AG04450 (cell line): ENCODE measurements at regions not wholly inside any gene's neighbourhood (a gene's known extent, or its start where the extent isn't known, plus 50 kb on each side); places are given as distances from the start of the nearest gene placed in this dataset.
"Not testable (repeated sequence)": the region's sequence is repeated elsewhere in the genome, so short reads cannot be mapped to it uniquely, and the experiment has no call there.

ENCODE experiments used
- CTCF ChIA-PET: fragments of 300-600, 350-600 bp; formaldehyde crosslinking; extraction: SDS; loops from one replicate; lab custom pipeline; 2022; ENCODE audit warnings: antibody characterized with exemption, inconsistent platforms; lab: Charles Lee
- POLR2A ChIA-PET: fragments of 350-600 bp; formaldehyde crosslinking; extraction: SDS; loops from one replicate; lab custom pipeline; 2021; ENCODE audit warnings: antibody characterized with exemption, inconsistent platforms; lab: Yijun Ruan, JAX
- DNase-seq: peaks from one replicate; pipeline ENCODE4 v3.0.0-alpha.2; 2011; ENCODE audit warnings: low read depth, low spot score
- H3K27ac ChIP-seq: one replicate; pipeline ENCODE4 v1.5.1; 2012; ENCODE audit warnings: low read depth, low read length, control low read depth
- H3K27me3 ChIP-seq: one replicate; pipeline ENCODE4 v1.6.0; 2012; ENCODE audit warnings: low read length; ENCODE audit not compliant: control insufficient read depth, insufficient read depth
- H3K4me3 ChIP-seq: 2 replicates; pipeline ENCODE4 v1.5.1; 2011; ENCODE audit warnings: mild to moderate bottlenecking, low read depth, low read length, control low read depth
- H3K9me3 ChIP-seq: 2 replicates; pipeline ENCODE4 v1.5.1; 2012; ENCODE audit warnings: low read length; ENCODE audit not compliant: control insufficient read depth, insufficient read depth
- TF ChIP-seq, protein P1 (sequence below): IDR thresholded peaks from 2 replicates; pipeline ENCODE4 v1.5.1; 2011; ENCODE audit warnings: low read depth, low read length, control low read depth, inconsistent platforms

DNA sequence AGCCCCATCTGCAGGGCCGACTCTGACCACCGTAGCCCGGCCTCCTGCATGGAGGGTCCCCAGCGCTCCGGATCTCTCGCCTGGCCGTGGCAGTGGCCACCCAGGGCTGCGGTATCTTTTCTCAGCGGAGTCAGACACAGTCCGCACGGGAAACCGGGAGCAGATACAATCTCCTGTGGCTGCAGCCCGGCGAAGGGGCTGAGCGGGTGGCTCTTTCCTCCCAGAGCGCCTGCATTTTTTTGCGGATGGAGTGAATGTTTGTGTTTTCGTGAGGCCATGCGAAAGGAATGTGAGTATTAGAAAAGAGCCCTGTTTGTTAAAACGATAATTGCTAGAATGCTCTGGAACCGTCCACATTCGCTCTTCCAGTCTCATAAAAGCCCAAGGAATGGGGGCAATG lies 53.4 kb upstream of the PTCH1 start:
- ChIA-PET POLR2A (no interaction called here), CTCF (no interaction called here)
- DNase-seq, result peak; percentile 4
- Histone ChIP-seq H3K9me3 (peaks cover 6% of the 10 kb centered on the region; the same call in 1 of the 2 replicates), H3K4me3 (no peak overlapping the region), H3K27me3 (peaks cover 16% of the 10 kb centered on the region), H3K27ac (no peak overlapping the region)
- TF ChIP-seq, protein P1, sequence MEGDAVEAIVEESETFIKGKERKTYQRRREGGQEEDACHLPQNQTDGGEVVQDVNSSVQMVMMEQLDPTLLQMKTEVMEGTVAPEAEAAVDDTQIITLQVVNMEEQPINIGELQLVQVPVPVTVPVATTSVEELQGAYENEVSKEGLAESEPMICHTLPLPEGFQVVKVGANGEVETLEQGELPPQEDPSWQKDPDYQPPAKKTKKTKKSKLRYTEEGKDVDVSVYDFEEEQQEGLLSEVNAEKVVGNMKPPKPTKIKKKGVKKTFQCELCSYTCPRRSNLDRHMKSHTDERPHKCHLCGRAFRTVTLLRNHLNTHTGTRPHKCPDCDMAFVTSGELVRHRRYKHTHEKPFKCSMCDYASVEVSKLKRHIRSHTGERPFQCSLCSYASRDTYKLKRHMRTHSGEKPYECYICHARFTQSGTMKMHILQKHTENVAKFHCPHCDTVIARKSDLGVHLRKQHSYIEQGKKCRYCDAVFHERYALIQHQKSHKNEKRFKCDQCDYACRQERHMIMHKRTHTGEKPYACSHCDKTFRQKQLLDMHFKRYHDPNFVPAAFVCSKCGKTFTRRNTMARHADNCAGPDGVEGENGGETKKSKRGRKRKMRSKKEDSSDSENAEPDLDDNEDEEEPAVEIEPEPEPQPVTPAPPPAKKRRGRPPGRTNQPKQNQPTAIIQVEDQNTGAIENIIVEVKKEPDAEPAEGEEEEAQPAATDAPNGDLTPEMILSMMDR, result no peak

DNA sequence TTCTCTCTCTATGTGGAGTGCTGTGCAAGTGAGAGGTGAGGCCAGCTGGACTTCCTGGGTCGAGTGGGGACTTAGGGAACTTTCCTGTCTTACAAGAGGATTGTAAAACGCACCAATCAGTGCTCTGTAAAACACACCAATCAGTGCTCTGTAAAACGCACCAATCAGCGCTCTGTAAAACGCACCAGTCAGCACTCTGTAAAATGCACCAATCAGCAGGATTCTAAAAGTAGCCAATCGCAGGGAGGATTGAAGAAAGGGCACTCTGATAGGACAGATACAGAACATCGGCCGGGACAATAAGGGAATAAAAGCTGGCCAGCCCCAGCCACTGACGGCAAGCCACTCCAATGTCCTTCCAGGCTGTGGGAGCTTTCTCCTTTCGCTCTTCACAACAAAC lies 52.0 kb upstream of the PTCH1 start:
- H3K27ac ChIP-seq, H3K9me3 ChIP-seq, DNase-seq, POLR2A ChIA-PET, CTCF ChIA-PET, H3K4me3 ChIP-seq: not testable (repeated sequence)
- peaks cover 16% of the 10 kb centered on the region for H3K27me3 ChIP-seq
